Neuronal stem cell (in vitro differentiated cells): ENCODE measurements at regions not wholly inside any gene's neighbourhood (a gene's known extent, or its start where the extent isn't known, plus 50 kb on each side); places are given as distances from the start of the nearest gene placed in this dataset.

ENCODE experiments used
- DNase-seq: peaks from one replicate; pipeline ENCODE4 v3.0.0-alpha.2; 2013; ENCODE audit warnings: low spot score
- H2AFZ ChIP-seq: one replicate; pipeline ENCODE4 v1.6.1; 2013; ENCODE audit warnings: mild to moderate bottlenecking, low read length, inconsistent platforms
- H2AK5ac ChIP-seq: 2 replicates; pipeline ENCODE4 v1.6.1; 2013; ENCODE audit warnings: low read depth, mild to moderate bottlenecking, inconsistent platforms, low read length, moderate library complexity, mixed read lengths
- H2BK120ac ChIP-seq: 2 replicates; pipeline ENCODE4 v1.6.1; 2013; ENCODE audit warnings: low read depth, mild to moderate bottlenecking, inconsistent platforms, low read length, moderate library complexity, mixed read lengths
- H2BK12ac ChIP-seq: one replicate; pipeline ENCODE4 v1.6.1; 2013; ENCODE audit warnings: low read length, inconsistent platforms
- H2BK15ac ChIP-seq: 2 replicates; pipeline ENCODE4 v1.6.1; 2013; ENCODE audit warnings: mild to moderate bottlenecking, low read length, inconsistent platforms, mixed read lengths
- H2BK5ac ChIP-seq: one replicate; pipeline ENCODE4 v1.6.1; 2013; ENCODE audit warnings: inconsistent platforms, mild to moderate bottlenecking, low read length, moderate library complexity
- H3K14ac ChIP-seq: one replicate; pipeline ENCODE4 v1.6.1; 2013; ENCODE audit warnings: low read length, inconsistent platforms
- H3K18ac ChIP-seq: 2 replicates; pipeline ENCODE4 v1.6.1; 2013; ENCODE audit warnings: low read length, inconsistent platforms
- H3K23ac ChIP-seq: 2 replicates; pipeline ENCODE4 v1.6.1; 2013; ENCODE audit warnings: low read depth, mild to moderate bottlenecking, mixed read lengths, low read length, inconsistent platforms; ENCODE audit not compliant: poor library complexity
- H3K27ac ChIP-seq: replicated peaks from 3 replicates; pipeline ENCODE4 v1.5.1; 2013; ENCODE audit warnings: low read length, inconsistent platforms
- H3K27me3 ChIP-seq, 3 experiments: 2 replicates each; pipeline ENCODE4 v1.6.1; 2013; ENCODE audit warnings: low read length in 3 of 3, mild to moderate bottlenecking in 2 of 3, inconsistent platforms in 1 of 3, low read depth in 1 of 3, mixed read lengths in 1 of 3, moderate library complexity in 1 of 3; ENCODE audit not compliant: control insufficient read depth in 3 of 3, insufficient read depth in 3 of 3
- H3K36me3 ChIP-seq, 2 donors: replicated peaks in 1 of 2; 2 replicates each; pipeline ENCODE4 v1.6.1; 2013; ENCODE audit warnings: low read length in 2 of 2; ENCODE audit not compliant: control insufficient read depth in 2 of 2, insufficient read depth in 2 of 2
- H3K4ac ChIP-seq: 2 replicates; pipeline ENCODE4 v1.6.1; 2013; ENCODE audit warnings: inconsistent platforms, mild to moderate bottlenecking, low read length, moderate library complexity
- H3K4me1 ChIP-seq, 2 donors: 1 replicate in 1 of 2; 2 replicates in 1 of 2; pipeline ENCODE4 v1.6.1; 2013; ENCODE audit warnings: low read length in 2 of 2, low read depth in 1 of 2; ENCODE audit not compliant: control insufficient read depth in 2 of 2, insufficient read depth in 1 of 2
- H3K4me2 ChIP-seq: one replicate; pipeline ENCODE4 v1.6.1; 2013; ENCODE audit warnings: mild to moderate bottlenecking, low read length, inconsistent platforms; ENCODE audit not compliant: insufficient read depth, poor library complexity, severe bottlenecking
- H3K4me3 ChIP-seq, 2 donors: 2 replicates each; pipeline ENCODE4 v1.5.1; 2013; ENCODE audit warnings: low read length in 2 of 2, mild to moderate bottlenecking in 2 of 2, inconsistent platforms in 1 of 2, moderate library complexity in 1 of 2
- H3K79me1 ChIP-seq: one replicate; pipeline ENCODE4 v1.6.1; 2013; ENCODE audit warnings: low read depth, mild to moderate bottlenecking, inconsistent platforms, low read length, moderate library complexity
- H3K9ac ChIP-seq: one replicate; pipeline ENCODE4 v1.6.1; 2013; ENCODE audit warnings: mild to moderate bottlenecking, low read depth, low read length, inconsistent platforms; ENCODE audit not compliant: poor library complexity
- H3K9me3 ChIP-seq, 2 donors: replicated peaks in 1 of 2; 2 replicates each; pipeline versions ENCODE3 to v1.6.1; 2013; ENCODE audit warnings: low read length in 2 of 2, mild to moderate bottlenecking in 2 of 2, inconsistent platforms in 1 of 2, low read depth in 1 of 2, mixed read lengths in 1 of 2, moderate library complexity in 1 of 2; ENCODE audit not compliant: control insufficient read depth in 2 of 2, insufficient read depth in 1 of 2
- H4K8ac ChIP-seq: one replicate; pipeline ENCODE4 v1.6.1; 2013; ENCODE audit warnings: low read depth, mild to moderate bottlenecking, inconsistent platforms, low read length, moderate library complexity
- H4K91ac ChIP-seq: one replicate; pipeline ENCODE4 v1.6.1; 2013; ENCODE audit warnings: low read length, low read depth, mild to moderate bottlenecking, inconsistent platforms; ENCODE audit not compliant: poor library complexity
- WGBS, 2 donors: extraction: QIAGEN DNeasy Blood & Tissue Kit; methylation state at CpG; one replicate each; pipeline ENCODE4 v1.1.7; 2013; ENCODE audit warnings: missing lambda C conversion rate in 2 of 2, mixed read lengths in 1 of 2; ENCODE audit not compliant: insufficient read length in 2 of 2, insufficient replicate concordance in 1 of 2; ENCODE audit errors: extremely low coverage in 2 of 2; 5-methylcytosine and 5-hydroxymethylcytosine counted together

GRCh38 chr2:129071531-129071930 is 752.9 kb upstream of the HS6ST1 start:
- H3K18ac ChIP-seq = no peak overlapping the region
- DNase-seq = no peak
- WGBS, 2 donors = 100% methylated on average over 1 of the region's 6 CpGs; no CpG with 5 or more reads in 1 of the 2 donors
- H3K4ac ChIP-seq = no peak overlapping the region
- H3K4me2 ChIP-seq = no peak overlapping the region
- H2AK5ac ChIP-seq = no peak overlapping the region
- H4K91ac ChIP-seq = no peak overlapping the region
- H3K9me3 ChIP-seq = no peaks in the 10 kb centered on the region
- H3K27me3 ChIP-seq = no peaks in the 10 kb centered on the region
- H3K9ac ChIP-seq = no peak overlapping the region
- H3K14ac ChIP-seq = no peak overlapping the region
- no peak overlapping the region for H2BK5ac ChIP-seq
- H3K36me3 ChIP-seq = no peaks in the 10 kb centered on the region
- no peak overlapping the region for H3K4me3 ChIP-seq
- H4K8ac ChIP-seq = no peak overlapping the region
- H3K27ac ChIP-seq = no peak overlapping the region
- H2BK15ac ChIP-seq = no peak overlapping the region
- no peak overlapping the region for H3K23ac ChIP-seq
- H2AFZ ChIP-seq = no peak overlapping the region
- H2BK120ac ChIP-seq = no peak overlapping the region
- no peak overlapping the region for H2BK12ac ChIP-seq
- no peaks in the 10 kb centered on the region for H3K4me1 ChIP-seq
- peaks cover 4% of the 10 kb centered on the region for H3K79me1 ChIP-seq

- peaks cover 0 to 3% of the 10 kb centered on the region in 2 donors for H3K4me1 ChIP-seq
- H3K4me3 ChIP-seq = no peak overlapping the region
- H2AK5ac ChIP-seq = no peak overlapping the region
- H2BK15ac ChIP-seq = no peak overlapping the region
- no peak overlapping the region for H2BK5ac ChIP-seq
- no peak overlapping the region for H3K27ac ChIP-seq
- no peak for DNase-seq
- H3K23ac ChIP-seq = no peak overlapping the region
- no peak overlapping the region for H2AFZ ChIP-seq
- no peaks in the 10 kb centered on the region for H3K9me3 ChIP-seq
- peaks cover 4% of the 10 kb centered on the region for H3K79me1 ChIP-seq
- no peak overlapping the region for H4K91ac ChIP-seq
- H3K9ac ChIP-seq = no peak overlapping the region
- H3K18ac ChIP-seq = no peak overlapping the region
- H3K27me3 ChIP-seq = no peaks in the 10 kb centered on the region
- H2BK12ac ChIP-seq = no peak overlapping the region
- H2BK120ac ChIP-seq = no peak overlapping the region
- no peaks in the 10 kb centered on the region for H3K36me3 ChIP-seq
- H3K4ac ChIP-seq = no peak overlapping the region
- no peak overlapping the region for H3K4me2 ChIP-seq
- no peak overlapping the region for H3K14ac ChIP-seq
- no CpG with 5 or more reads among the region's 3 CpGs for WGBS, 2 donors
- no peak overlapping the region for H4K8ac ChIP-seq
Measured at GRCh38 chr2:129074298-129074920, 755.7 kb upstream of the HS6ST1 start.

GRCh38 chr2:129078548-129078947 is 759.9 kb upstream of the HS6ST1 start:
- no peak overlapping the region for H2BK120ac ChIP-seq
- no peak overlapping the region for H2AFZ ChIP-seq
- no peaks in the 10 kb centered on the region for H3K36me3 ChIP-seq
- H2BK15ac ChIP-seq = no peak overlapping the region
- H3K9ac ChIP-seq = no peak overlapping the region
- H3K27me3 ChIP-seq = no peaks in the 10 kb centered on the region
- H4K91ac ChIP-seq = no peak overlapping the region
- no peaks in the 10 kb centered on the region for H3K9me3 ChIP-seq
- H2BK5ac ChIP-seq = no peak overlapping the region
- no peak overlapping the region for H3K27ac ChIP-seq
- no peak for DNase-seq
- H4K8ac ChIP-seq = no peak overlapping the region
- no peak overlapping the region for H3K4ac ChIP-seq
- H3K79me1 ChIP-seq = no peaks in the 10 kb centered on the region
- no peak overlapping the region for H3K4me3 ChIP-seq
- H3K14ac ChIP-seq = no peak overlapping the region
- no peak overlapping the region for H2AK5ac ChIP-seq
- no peak overlapping the region for H3K4me2 ChIP-seq
- WGBS, 2 donors = no CpG with 5 or more reads among the region's 3 CpGs
- H2BK12ac ChIP-seq = no peak overlapping the region
- H3K23ac ChIP-seq = no peak overlapping the region
- no peak overlapping the region for H3K18ac ChIP-seq
- peaks cover 3 to 4% of the 10 kb centered on the region in 2 donors for H3K4me1 ChIP-seq

- Histone ChIP-seq H4K91ac (no peak overlapping the region), H3K9me3 (no peaks in the 10 kb centered on the region), H3K36me3 (no peaks in the 10 kb centered on the region), H3K4me1 (peaks cover 3 to 4% of the 10 kb centered on the region in 2 donors), H2BK120ac (no peak overlapping the region), H2AFZ (no peak overlapping the region), H3K4me2 (no peak overlapping the region), H3K4me3 (no peak overlapping the region), H2BK15ac (no peak overlapping the region), H3K4ac (no peak overlapping the region), H2BK5ac (no peak overlapping the region), H2BK12ac (no peak overlapping the region), H4K8ac (no peak overlapping the region), H3K27me3 (no peaks in the 10 kb centered on the region), H3K27ac (no peak overlapping the region), H3K14ac (no peak overlapping the region), H3K79me1 (no peaks in the 10 kb centered on the region), H3K9ac (no peak overlapping the region), H2AK5ac (no peak overlapping the region), H3K18ac (no peak overlapping the region), H3K23ac (no peak overlapping the region)
- no CpG with 5 or more reads among the region's 7 CpGs for WGBS, 2 donors
- no peak for DNase-seq
Measured at GRCh38 chr2:129080715-129081476, 762.2 kb upstream of the HS6ST1 start.
